Erythroblast (primary cell): ENCODE measurements at regions not wholly inside any gene's neighbourhood (a gene's known extent, or its start where the extent isn't known, plus 50 kb on each side); places are given as distances from the start of the nearest gene placed in this dataset.

Experiments
- GATA1 ChIP-seq: IDR thresholded peaks from 2 replicates; pipeline ENCODE4 v1.6.1; 2011; ENCODE audit warnings: low read depth, mild to moderate bottlenecking, control low read depth, low read length, moderate library complexity
- POLR2A ChIP-seq: IDR thresholded peaks from 2 replicates; pipeline ENCODE4 v1.6.1; 2011; ENCODE audit warnings: mild to moderate bottlenecking, low read length

- TF ChIP-seq POLR2A, result no peak
- no peak for TF ChIP-seq GATA1
Observed at GRCh38 chr5:155507363-155507762, 493.8 kb downstream of the KIF4B start.
